GM18909 (cell line): ENCODE measurements at regions not wholly inside any gene's neighbourhood (a gene's known extent, or its start where the extent isn't known, plus 50 kb on each side); places are given as distances from the start of the nearest gene placed in this dataset.

Experiments
- ATAC-seq: cut with Tn5 transposase; IDR thresholded peaks from one replicate; pipeline ENCODE4 v1.9.1; 2021; ENCODE audit warnings: mild to moderate bottlenecking; ENCODE audit not compliant: unreplicated experiment, poor library complexity

DNA sequence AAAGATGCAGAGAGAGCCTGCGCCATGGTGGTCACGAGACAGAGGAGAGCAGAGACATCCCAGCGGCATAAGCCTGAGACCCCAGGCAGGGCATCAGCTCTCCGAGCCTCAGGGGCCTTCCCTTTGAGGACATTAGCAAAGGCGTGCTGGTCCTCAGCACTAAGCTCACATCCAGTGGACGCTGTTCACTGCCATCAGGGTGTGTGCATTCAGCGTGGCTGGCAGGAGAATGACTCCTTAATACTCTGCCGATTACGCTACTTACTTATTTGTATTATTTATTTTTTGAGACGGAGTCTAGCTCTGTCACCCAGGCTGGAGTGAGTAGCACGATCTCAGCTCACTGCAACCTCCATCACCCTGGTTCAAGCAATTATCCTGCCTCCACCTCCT, 290.2 kb downstream of the KLF6 start:
- ATAC-seq, result no peak

DNA sequence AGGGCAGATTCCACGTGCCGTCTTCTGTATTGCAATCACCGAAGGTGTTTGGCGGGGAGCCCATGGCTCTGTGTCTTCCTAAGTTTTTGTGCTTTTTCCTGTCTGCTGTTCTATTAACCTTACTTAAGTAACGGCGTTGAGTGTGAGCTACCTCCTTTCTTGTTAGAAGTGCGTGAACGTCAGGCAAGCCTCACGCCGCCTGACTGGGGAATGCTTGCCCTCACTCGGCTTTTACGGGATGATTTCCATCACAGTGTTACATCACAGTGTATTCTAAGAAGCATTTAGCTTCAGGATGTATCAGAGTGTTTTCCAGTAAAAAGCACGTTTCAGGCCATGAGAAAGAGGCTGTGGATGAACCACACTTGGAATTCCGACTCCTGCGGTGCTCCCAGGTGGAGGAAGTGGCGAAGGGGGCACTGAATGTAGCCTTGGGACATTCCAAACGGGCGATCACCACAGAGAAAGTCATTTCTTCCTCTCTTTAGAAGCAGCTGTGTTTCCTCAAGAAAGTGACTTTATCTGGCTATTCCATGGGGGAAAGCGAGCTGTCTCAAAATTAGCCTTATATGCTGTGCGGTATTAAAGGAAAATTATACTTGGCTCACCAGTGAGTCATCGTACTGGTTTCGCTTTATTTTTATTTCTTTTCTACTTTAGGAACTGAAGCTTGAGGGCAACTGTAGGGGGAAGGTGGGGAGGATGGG, 290.7 kb downstream of the KLF6 start:
- ATAC-seq, result no peak

DNA sequence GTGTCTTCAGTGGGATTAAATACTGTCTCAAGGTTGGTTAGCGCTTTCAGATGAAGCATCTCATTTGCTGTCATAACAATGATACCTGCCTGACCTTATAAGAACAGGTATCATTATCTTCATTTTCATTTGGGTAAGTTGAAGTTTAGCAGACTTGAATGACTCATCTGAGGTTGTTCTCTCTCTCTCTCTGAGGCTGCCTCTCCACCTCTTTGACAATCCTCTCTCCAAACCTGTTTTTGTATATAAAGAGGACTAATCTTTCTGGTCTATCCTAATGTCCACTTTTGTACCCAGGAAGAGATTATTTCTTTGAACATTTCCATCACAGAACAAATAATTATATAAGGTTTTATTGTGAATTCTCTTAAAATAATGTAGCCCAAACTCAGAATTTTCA, 291.4 kb downstream of the KLF6 start:
- ATAC-seq, result no peak

DNA sequence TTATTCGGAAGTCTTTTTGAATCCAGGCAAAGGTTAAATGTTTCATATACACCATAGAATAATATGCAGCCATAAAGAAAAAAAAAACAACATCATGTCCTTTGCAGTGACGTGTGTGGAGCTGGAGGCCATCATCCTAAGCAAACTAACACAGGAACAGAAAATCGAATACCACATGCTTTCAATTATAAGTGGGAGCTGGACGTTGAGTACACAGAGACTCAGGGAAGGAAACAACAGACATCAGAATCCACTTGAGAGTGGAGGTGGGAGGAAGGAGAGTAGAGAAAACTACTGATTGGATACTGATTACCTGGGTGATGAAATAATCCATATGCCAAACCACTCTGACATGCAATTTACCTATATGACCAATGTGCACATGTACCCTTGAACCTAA, 293.4 kb downstream of the KLF6 start:
- no peak for ATAC-seq

- ATAC-seq, result no peak
Measured at GRCh38 chr10:3487228-3487627, 297.8 kb downstream of the KLF6 start.

GRCh38 chr10:3486346-3487065, 298.5 kb downstream of the KLF6 start:
- ATAC-seq, result no peak

GRCh38 chr10:3485057-3485686, 299.8 kb downstream of the KLF6 start:
- peak; percentile 46 for ATAC-seq

GRCh38 chr10:3484306-3485056, 300.5 kb downstream of the KLF6 start:
- ATAC-seq, result peak; percentile 82

DNA sequence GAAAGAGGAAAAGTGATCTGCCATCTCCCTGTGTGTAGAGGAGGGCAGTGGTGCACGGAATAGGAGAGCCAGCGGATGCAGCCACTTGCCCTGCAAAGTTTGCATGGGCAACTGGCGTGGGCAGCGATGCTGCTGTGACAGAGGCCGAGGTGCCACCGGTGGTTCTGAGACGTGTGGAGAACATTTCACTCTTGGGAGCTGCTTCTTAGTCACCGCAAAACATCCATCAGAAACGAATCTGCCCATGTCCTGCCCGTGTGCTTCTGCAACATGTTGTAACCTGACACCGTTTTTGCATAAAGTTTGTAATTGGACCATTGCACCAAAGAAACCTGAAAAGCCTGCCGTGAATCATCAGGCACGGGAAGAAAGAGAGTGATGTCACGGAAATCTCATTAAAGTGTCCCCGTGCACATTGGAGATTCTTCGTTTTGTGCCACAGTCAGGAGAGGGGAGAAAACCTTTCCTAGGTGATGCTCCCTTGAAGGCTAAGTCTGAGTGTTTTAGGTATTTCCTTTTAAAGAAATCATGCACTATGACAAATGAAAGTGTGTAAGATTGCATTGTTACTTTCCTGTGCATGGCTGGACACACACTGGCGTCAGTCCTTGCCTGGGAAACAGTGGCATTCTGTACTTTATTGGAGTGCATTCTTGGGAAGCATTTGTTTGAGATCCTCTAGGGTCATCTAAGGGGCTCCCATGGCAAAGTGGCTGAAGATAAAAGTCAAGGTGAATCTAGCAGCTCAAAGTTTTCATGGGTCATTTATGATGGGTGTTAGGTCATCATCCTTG, 302.6 kb downstream of the KLF6 start:
- ATAC-seq, result no peak

DNA sequence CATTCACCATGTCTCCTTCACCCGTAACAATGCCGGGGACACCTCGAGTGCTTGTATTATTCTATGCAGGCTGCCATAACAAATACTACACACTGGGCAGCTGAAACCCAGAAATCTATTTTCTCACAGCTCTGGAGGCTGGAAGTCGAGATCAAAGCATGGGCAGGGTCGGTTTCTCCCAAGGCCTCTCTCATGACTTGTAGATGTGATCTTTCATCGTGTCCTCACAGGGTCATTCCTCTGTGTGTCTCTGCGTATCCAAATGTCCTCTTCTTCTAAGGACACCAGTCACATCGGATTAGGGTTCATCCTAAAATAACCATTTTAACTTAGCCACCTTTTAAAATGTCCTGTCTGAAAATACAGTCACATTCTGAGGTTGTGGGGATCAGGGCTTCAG, 303.5 kb downstream of the KLF6 start:
- ATAC-seq, result no peak

DNA sequence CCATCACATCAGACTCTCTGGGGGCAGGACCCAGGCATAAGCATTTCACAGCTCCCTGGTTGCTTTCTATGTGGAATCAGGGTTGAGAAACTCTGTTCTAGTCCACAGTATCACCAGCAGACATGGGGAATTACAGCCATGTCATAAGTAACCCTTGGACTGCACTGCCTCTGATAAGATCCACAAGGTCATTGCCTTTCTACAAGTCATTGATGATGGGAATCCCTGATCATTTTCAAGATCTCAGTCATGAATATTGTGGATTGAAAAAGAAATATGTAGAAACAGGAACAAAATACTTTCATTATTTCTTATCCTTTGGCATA, 304.1 kb downstream of the KLF6 start:
- no peak for ATAC-seq

DNA sequence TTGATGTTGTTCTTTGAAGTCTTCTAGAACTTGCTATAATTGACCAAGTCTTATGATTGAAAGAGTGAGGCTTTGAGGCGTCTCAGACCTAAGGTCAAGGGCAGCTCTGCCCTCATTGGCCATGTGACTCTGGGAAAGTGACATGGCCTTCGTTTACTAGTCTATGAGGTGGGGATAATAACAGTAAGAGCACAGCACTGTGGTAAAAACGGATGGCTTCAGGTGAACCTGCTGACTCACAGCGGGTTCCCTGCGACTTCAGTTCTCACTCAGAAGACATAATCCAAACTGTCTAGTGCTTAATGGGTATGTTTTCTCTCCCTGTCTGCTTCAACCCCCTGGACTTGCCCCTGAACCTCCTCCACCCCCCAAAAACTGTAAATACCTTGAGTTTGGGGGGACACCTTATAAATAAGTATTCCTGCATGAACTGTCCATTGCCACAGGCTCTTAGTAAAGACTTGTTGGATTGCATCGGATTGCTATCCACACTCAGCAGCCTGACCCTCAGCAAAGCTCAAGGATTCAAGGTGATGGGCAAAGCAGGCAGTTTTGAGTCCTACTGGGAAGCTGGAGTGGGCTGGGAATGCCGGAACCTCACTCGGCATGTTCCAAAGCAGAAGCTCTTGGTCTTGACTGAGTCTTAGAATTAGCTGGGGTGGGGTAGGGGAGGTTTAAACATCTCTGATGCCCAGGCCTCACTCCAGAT, 304.6 kb downstream of the KLF6 start:
- no peak for ATAC-seq

GRCh38 chr10:3478632-3479240, 306.2 kb upstream of the PITRM1 start:
- no peak for ATAC-seq

- ATAC-seq, result peak; percentile 68
Measured at GRCh38 chr10:3478153-3478552, 305.6 kb upstream of the PITRM1 start.

DNA sequence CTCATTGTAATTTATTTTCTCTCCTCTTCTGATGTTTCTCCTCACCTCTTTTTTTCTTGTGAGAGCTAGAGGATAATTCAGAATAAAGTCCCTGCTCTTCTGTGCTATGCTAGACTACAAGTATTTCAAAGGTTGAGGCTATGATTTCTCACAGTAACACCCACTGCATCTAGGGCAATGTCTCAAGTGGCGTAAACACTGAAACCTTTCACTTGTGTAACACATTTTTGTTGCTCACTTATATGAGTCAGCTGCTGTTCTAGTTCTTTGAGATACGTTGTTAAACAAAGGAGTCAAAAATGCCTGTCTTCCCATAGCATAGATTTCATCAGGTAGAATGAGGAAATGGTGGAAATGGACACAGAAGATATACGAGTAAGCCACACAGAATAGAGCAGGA, 305.1 kb upstream of the PITRM1 start:
- ATAC-seq, result peak; percentile 55

- ATAC-seq, result no peak
Measured at GRCh38 chr10:3476640-3477448, 304.3 kb upstream of the PITRM1 start.

GRCh38 chr10:3476186-3476585, 303.6 kb upstream of the PITRM1 start:
- no peak for ATAC-seq

DNA sequence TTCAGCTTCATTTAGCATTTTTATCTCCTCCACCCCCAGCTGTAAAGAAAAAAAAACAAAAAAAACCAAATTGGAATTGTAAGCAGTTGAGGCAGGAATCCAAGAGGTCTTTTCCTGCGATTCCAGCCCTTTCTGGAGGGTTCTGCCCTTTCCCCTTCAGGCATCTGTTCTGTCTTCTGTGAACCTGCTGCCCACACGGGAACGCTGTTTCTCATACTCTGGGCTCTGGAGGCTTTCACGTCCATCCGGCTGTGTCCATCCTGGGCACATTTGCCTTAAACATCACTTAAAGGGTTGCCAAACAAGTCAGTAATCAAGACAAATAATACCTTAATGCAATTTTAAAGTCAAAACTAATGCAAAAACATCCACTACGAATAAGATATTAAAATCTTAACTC, 302.8 kb upstream of the PITRM1 start:
- no peak for ATAC-seq
